CD4-positive, CD25-positive, alpha-beta regulatory T cell (primary cell): ENCODE measurements at regions not wholly inside any gene's neighbourhood (a gene's known extent, or its start where the extent isn't known, plus 50 kb on each side); places are given as distances from the start of the nearest gene placed in this dataset.

Source experiments
- ATAC-seq, 2 donors: fragments of 150-1000 bp; cut with Tn5 transposase; one replicate each; pipeline ENCODE4 v1.10.0; 2021; ENCODE audit warnings: low read depth in 2 of 2, moderate number of reproducible peaks in 2 of 2, moderate library complexity in 1 of 2
- DNase-seq, 3 donors: peaks; one replicate each; pipeline versions ENCODE4 v3.0.0 to v3.0.0-alpha.2; 2012 to 2022; ENCODE audit warnings: mixed read lengths in 1 of 3
- H3K27ac ChIP-seq: one replicate; pipeline ENCODE4 v1.7.0; 2013; ENCODE audit warnings: mild to moderate bottlenecking, low read length; ENCODE audit not compliant: insufficient read depth, poor library complexity, severe bottlenecking
- H3K27me3 ChIP-seq: one replicate; pipeline ENCODE4 v1.7.0; 2013; ENCODE audit warnings: low read length; ENCODE audit not compliant: control insufficient read depth, insufficient read depth
- H3K36me3 ChIP-seq: one replicate; pipeline ENCODE4 v1.7.0; 2013; ENCODE audit warnings: mild to moderate bottlenecking, low read length, moderate library complexity; ENCODE audit not compliant: control insufficient read depth, insufficient read depth
- H3K4me1 ChIP-seq: 2 replicates; pipeline ENCODE4 v1.7.0; 2013; ENCODE audit warnings: mild to moderate bottlenecking, low read length; ENCODE audit not compliant: insufficient read depth, control insufficient read depth, poor library complexity, severe bottlenecking
- H3K4me3 ChIP-seq: one replicate; pipeline ENCODE4 v1.7.0; 2013; ENCODE audit warnings: low read depth, mild to moderate bottlenecking, low read length, moderate library complexity
- H3K9me3 ChIP-seq, 2 experiments: 1 replicate in 1 of 2; 2 replicates in 1 of 2; pipeline ENCODE4 v1.7.0; 2013; ENCODE audit warnings: low read length in 2 of 2, mild to moderate bottlenecking in 1 of 2, moderate library complexity in 1 of 2; ENCODE audit not compliant: control insufficient read depth in 2 of 2
- H3K27ac Mint-ChIP-seq, 3 donors: one replicate each; pipeline ENCODE4 v1.8.0; 2020 to 2022; ENCODE audit warnings: mild to moderate bottlenecking in 3 of 3, mixed read lengths in 3 of 3, moderate library complexity in 2 of 3
- H3K27me3 Mint-ChIP-seq: one replicate; pipeline ENCODE4 v1.8.0; 2022; ENCODE audit warnings: mild to moderate bottlenecking, mixed read lengths
- H3K36me3 Mint-ChIP-seq: one replicate; pipeline ENCODE4 v1.8.0; 2020; ENCODE audit warnings: mixed read lengths
- H3K4me1 Mint-ChIP-seq, 4 donors: one replicate each; pipeline ENCODE4 v1.8.0; 2020 to 2022; ENCODE audit warnings: mixed read lengths in 4 of 4, mild to moderate bottlenecking in 1 of 4
- H3K4me3 Mint-ChIP-seq, 4 donors: one replicate each; pipeline ENCODE4 v1.8.0; 2020 to 2022; ENCODE audit warnings: mild to moderate bottlenecking in 4 of 4, mixed read lengths in 4 of 4, moderate library complexity in 3 of 4
- H3K9me3 Mint-ChIP-seq, 7 donors: one replicate each; pipeline ENCODE4 v1.8.0; 2020 to 2022; ENCODE audit warnings: mixed read lengths in 7 of 7, mild to moderate bottlenecking in 3 of 7, moderate library complexity in 2 of 7

GRCh38 chr2:185188656-185189055 is 549.9 kb upstream of the FSIP2 start:
- Histone ChIP-seq H3K9me3 (no peaks in the 10 kb centered on the region), H3K27me3 (no peaks in the 10 kb centered on the region), H3K27ac (no peak overlapping the region), H3K36me3 (no peaks in the 10 kb centered on the region), H3K4me1 (no peaks in the 10 kb centered on the region), H3K4me3 (no peak overlapping the region)
- no peaks in the 10 kb centered on the region for H3K4me1 Mint-ChIP-seq
- H3K36me3 Mint-ChIP-seq, result no peaks in the 10 kb centered on the region
- peaks cover 0 to 14% (median 5%) of the 10 kb centered on the region in 7 donors for H3K9me3 Mint-ChIP-seq
- H3K4me3 Mint-ChIP-seq, result no peak overlapping the region
- DNase-seq (no peak), ATAC-seq (no peak)
- no peaks in the 10 kb centered on the region for H3K27me3 Mint-ChIP-seq
- no peak overlapping the region for H3K27ac Mint-ChIP-seq

GRCh38 chr2:185201063-185201462 is 537.5 kb upstream of the FSIP2 start:
- Histone ChIP-seq H3K9me3 (no peaks in the 10 kb centered on the region), H3K4me1 (no peaks in the 10 kb centered on the region), H3K27me3 (no peaks in the 10 kb centered on the region), H3K27ac (no peak overlapping the region), H3K4me3 (no peak overlapping the region), H3K36me3 (no peaks in the 10 kb centered on the region)
- no peaks in the 10 kb centered on the region for H3K36me3 Mint-ChIP-seq
- no peaks in the 10 kb centered on the region for H3K27me3 Mint-ChIP-seq
- ATAC-seq, result no peak
- no peak overlapping the region for H3K27ac Mint-ChIP-seq
- no peaks in the 10 kb centered on the region for H3K4me1 Mint-ChIP-seq
- no peak for DNase-seq
- H3K9me3 Mint-ChIP-seq, result peaks cover 2 to 12% (median 6%) of the 10 kb centered on the region in 7 donors
- H3K4me3 Mint-ChIP-seq, result no peak overlapping the region

- Mint-ChIP-seq H3K4me1 (no peaks in the 10 kb centered on the region), H3K27ac (no peak overlapping the region), H3K36me3 (no peaks in the 10 kb centered on the region), H3K27me3 (no peaks in the 10 kb centered on the region), H3K4me3 (no peak overlapping the region), H3K9me3 (peaks cover 2 to 12% (median 6%) of the 10 kb centered on the region in 7 donors)
- no peaks in the 10 kb centered on the region for H3K36me3 ChIP-seq
- no peak overlapping the region for H3K4me3 ChIP-seq
- no peaks in the 10 kb centered on the region for H3K27me3 ChIP-seq
- no peak overlapping the region for H3K27ac ChIP-seq
- ATAC-seq, result no peak
- H3K4me1 ChIP-seq, result no peaks in the 10 kb centered on the region
- DNase-seq, result no peak
- H3K9me3 ChIP-seq, result no peaks in the 10 kb centered on the region
Measured at GRCh38 chr2:185202381-185202780, 536.2 kb upstream of the FSIP2 start.

DNA sequence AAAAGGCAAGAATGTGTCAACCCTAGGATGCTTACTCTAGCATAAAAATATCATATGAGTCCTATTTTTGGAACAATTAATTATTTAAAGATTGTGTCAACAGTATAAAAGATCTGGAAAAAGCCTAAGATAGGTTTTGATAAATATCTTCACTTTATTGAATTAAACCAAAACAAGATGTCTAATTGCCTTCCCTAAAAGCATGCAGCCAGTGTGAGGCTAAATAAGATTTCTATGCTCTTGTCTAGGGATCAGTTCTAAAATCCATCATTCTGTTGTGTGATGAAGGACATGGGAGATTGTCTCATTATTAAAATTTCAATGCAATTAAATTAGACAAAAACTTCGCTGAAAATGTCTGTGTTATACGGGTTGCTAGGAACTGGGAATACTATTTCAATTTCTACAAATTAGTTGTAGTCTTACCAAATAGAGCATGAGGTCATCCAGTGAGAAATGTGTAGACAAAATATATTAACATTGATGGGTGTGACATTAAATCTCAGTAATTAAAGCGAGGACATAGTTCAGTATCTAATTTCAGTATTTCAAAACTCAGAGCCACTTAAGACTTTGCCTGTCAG is 535.6 kb upstream of the FSIP2 start:
- no peaks in the 10 kb centered on the region for H3K27me3 Mint-ChIP-seq
- no peaks in the 10 kb centered on the region for H3K4me1 Mint-ChIP-seq
- H3K4me1 ChIP-seq, result no peaks in the 10 kb centered on the region
- no peak overlapping the region for H3K27ac ChIP-seq
- H3K4me3 ChIP-seq, result no peak overlapping the region
- no peak overlapping the region for H3K4me3 Mint-ChIP-seq
- DNase-seq (no peak), ATAC-seq (no peak)
- H3K27me3 ChIP-seq, result no peaks in the 10 kb centered on the region
- no peaks in the 10 kb centered on the region for H3K9me3 ChIP-seq
- no peaks in the 10 kb centered on the region for H3K36me3 Mint-ChIP-seq
- H3K9me3 Mint-ChIP-seq, result peaks cover 3 to 12% (median 6%) of the 10 kb centered on the region in 7 donors
- no peak overlapping the region for H3K27ac Mint-ChIP-seq
- H3K36me3 ChIP-seq, result no peaks in the 10 kb centered on the region

GRCh38 chr2:185208261-185208660 is 530.3 kb upstream of the FSIP2 start:
- Mint-ChIP-seq H3K36me3 (no peaks in the 10 kb centered on the region), H3K9me3 (peaks cover 4 to 16% (median 7%) of the 10 kb centered on the region in 7 donors), H3K27me3 (no peaks in the 10 kb centered on the region), H3K4me1 (no peaks in the 10 kb centered on the region), H3K27ac (no peak overlapping the region), H3K4me3 (no peak overlapping the region)
- Histone ChIP-seq H3K4me3 (no peak overlapping the region), H3K27me3 (no peaks in the 10 kb centered on the region), H3K36me3 (no peaks in the 10 kb centered on the region), H3K27ac (no peak overlapping the region), H3K9me3 (no peaks in the 10 kb centered on the region), H3K4me1 (no peaks in the 10 kb centered on the region)
- ATAC-seq (no peak), DNase-seq (no peak)

- DNase-seq (no peak), ATAC-seq (no peak)
- Histone ChIP-seq H3K27me3 (no peaks in the 10 kb centered on the region), H3K27ac (no peak overlapping the region), H3K4me1 (no peaks in the 10 kb centered on the region), H3K36me3 (no peaks in the 10 kb centered on the region), H3K4me3 (no peak overlapping the region), H3K9me3 (no peaks in the 10 kb centered on the region)
- no peak overlapping the region for H3K27ac Mint-ChIP-seq
- H3K36me3 Mint-ChIP-seq, result no peaks in the 10 kb centered on the region
- H3K4me3 Mint-ChIP-seq, result no peak overlapping the region
- peaks cover 2 to 11% (median 6%) of the 10 kb centered on the region in 7 donors for H3K9me3 Mint-ChIP-seq
- H3K27me3 Mint-ChIP-seq, result no peaks in the 10 kb centered on the region
- H3K4me1 Mint-ChIP-seq, result no peaks in the 10 kb centered on the region
Measured at GRCh38 chr2:185215497-185215896, 523.1 kb upstream of the FSIP2 start.

- Histone ChIP-seq H3K9me3 (no peaks in the 10 kb centered on the region), H3K27me3 (no peaks in the 10 kb centered on the region), H3K4me1 (no peaks in the 10 kb centered on the region), H3K27ac (no peak overlapping the region), H3K4me3 (no peak overlapping the region), H3K36me3 (no peaks in the 10 kb centered on the region)
- no peak for ATAC-seq
- Mint-ChIP-seq H3K27me3 (no peaks in the 10 kb centered on the region), H3K36me3 (no peaks in the 10 kb centered on the region), H3K4me1 (no peaks in the 10 kb centered on the region), H3K27ac (no peak overlapping the region), H3K9me3 (peaks cover 0 to 8% (median 3%) of the 10 kb centered on the region in 7 donors), H3K4me3 (no peak overlapping the region)
- no peak for DNase-seq
Measured at GRCh38 chr2:185219981-185220380, 518.6 kb upstream of the FSIP2 start.

GRCh38 chr2:185222311-185222710 is 516.3 kb upstream of the FSIP2 start:
- no peak overlapping the region for H3K4me3 Mint-ChIP-seq
- Histone ChIP-seq H3K36me3 (no peaks in the 10 kb centered on the region), H3K27me3 (no peaks in the 10 kb centered on the region), H3K27ac (no peak overlapping the region), H3K4me1 (no peaks in the 10 kb centered on the region), H3K9me3 (no peaks in the 10 kb centered on the region), H3K4me3 (no peak overlapping the region)
- H3K36me3 Mint-ChIP-seq, result no peaks in the 10 kb centered on the region
- H3K27ac Mint-ChIP-seq, result no peak overlapping the region
- no peak for DNase-seq
- H3K27me3 Mint-ChIP-seq, result no peaks in the 10 kb centered on the region
- peaks cover 0 to 5% (median 2%) of the 10 kb centered on the region in 7 donors for H3K9me3 Mint-ChIP-seq
- ATAC-seq, result no peak
- no peaks in the 10 kb centered on the region for H3K4me1 Mint-ChIP-seq
